Coronary artery (tissue), 2 donors: ENCODE measurements at regions not wholly inside any gene's neighbourhood (a gene's known extent, or its start where the extent isn't known, plus 50 kb on each side); places are given as distances from the start of the nearest gene placed in this dataset.
A peak's percentile ranks its signal among the peaks of the same experiment; 100 is the strongest.

Experiments used
- DNase-seq: peaks from one replicate; pipeline ENCODE4 v3.0.0-alpha.2; 2017; ENCODE audit warnings: low spot score
- H3K27ac ChIP-seq, 2 donors: fragments of 200-600 bp; sonication (generic); one replicate each; pipeline ENCODE4 v1.5.1; 2016 to 2019
- H3K4me3 ChIP-seq: fragments of 200-600 bp; sonication (generic); 2 replicates; pipeline ENCODE4 v1.5.1; 2016; ENCODE audit warnings: mild to moderate bottlenecking, moderate library complexity
- CTCF ChIP-seq: fragments of 200-600 bp; sonication (generic); IDR thresholded peaks from one replicate; pipeline ENCODE4 v1.5.1; 2019; ENCODE audit warnings: antibody characterized with exemption

- TF ChIP-seq CTCF, result no peak
- H3K4me3 ChIP-seq, result no peak overlapping the region
- no peak overlapping the region for H3K27ac ChIP-seq
- peak; percentile 47 for DNase-seq
These were observed 218.9 kb downstream of the NDUFA10 start for GRCh38 chr2:239806276-239806675.

DNA sequence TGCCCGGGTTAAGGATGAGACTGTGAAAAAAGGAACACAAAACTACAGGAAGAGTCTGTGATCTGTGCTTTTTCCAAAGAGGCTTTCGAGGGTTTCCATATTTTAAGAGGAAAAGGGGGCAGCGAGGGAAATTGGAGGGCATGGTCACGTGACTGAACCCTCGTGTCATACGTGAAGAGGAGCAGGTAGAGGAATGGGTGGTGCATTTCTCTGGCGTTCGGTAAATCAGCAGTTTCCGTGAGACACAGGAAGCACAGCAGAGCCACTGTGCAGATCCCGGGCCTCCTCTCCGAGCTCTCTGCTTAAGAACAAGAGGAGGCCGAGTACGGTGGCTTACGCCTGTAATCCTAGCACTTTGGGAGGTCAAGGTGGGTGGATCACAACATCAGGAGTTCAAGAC, 219.7 kb downstream of the NDUFA10 start:
- DNase-seq, result peak; percentile 26
- H3K27ac ChIP-seq, result no peak overlapping the region

DNA sequence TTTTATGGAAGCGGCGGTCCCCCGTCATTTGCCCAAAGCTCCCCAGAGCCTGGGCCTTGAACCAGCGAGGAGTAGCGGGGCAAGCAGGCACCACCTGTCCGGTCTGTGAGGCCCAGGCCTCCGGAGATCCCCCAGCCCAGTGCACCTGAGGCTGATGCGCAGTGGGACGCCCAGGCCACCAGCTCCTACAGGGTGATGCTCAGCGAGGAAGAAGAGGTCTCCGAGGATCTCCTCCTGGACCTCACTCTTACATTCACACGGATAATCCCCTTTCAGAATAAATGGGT, 220.2 kb downstream of the NDUFA10 start:
- H3K27ac ChIP-seq, result no peak overlapping the region
- TF ChIP-seq CTCF, result no peak
- no peak overlapping the region for H3K4me3 ChIP-seq
- peak; percentile 40 for DNase-seq

More for the DNA sequence above, 219.7 kb downstream of the NDUFA10 start:
- H3K4me3 ChIP-seq, result no peak overlapping the region
- no peak for TF ChIP-seq CTCF

DNA sequence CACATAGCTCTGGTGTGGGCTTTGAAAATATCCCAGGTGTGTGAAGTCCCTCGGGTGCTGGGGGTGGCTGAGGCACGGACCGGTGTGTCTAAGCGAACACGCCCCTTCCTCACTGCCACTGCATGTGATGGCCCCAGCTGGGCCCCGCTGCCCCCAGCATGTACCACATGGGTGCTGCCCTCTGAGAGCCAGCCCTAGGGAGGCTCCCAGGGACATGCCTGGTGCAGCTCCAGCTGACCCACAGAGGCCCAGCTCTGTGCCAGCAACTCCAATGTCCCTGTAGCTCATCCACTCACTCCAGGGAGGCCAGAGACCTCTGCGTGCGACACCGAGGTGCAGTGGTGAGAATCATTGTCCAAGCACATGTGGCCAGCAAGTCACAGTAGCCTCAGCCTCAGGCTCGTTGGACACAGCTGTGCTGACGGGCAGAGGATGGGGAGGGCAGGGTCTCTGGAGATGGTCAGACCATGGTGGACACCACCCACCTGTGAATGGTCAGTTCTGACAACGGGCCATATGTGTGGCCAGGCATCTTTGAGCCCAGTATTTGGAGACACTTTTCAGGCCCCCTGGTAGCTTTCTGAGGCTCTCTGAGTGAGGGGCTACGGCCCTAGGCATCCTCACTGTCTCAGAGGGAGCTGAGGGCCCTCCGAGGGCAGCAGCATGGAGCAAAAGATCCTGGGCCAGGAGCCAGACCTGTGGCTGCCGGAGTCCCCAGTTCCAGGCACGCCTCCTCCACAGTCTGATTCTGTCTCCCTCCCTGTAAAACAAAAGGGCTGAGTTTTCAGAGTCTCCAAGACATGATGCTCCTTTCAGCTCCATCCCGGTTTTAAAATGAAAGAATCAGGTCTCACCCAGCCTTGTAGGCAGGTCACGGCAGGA, 220.7 kb downstream of the NDUFA10 start:
- no peak overlapping the region for H3K4me3 ChIP-seq
- H3K27ac ChIP-seq, result no peak overlapping the region
- no peak for TF ChIP-seq CTCF
- DNase-seq, result peak; percentile 69

GRCh38 chr2:239803766-239804115, 221.4 kb downstream of the NDUFA10 start:
- no peak overlapping the region for H3K4me3 ChIP-seq
- no peak overlapping the region for H3K27ac ChIP-seq
- TF ChIP-seq CTCF, result no peak
- DNase-seq, result peak; percentile 45

GRCh38 chr2:239803102-239803765, 221.9 kb downstream of the NDUFA10 start:
- no peak overlapping the region for H3K4me3 ChIP-seq
- no peak for TF ChIP-seq CTCF
- peak; percentile 24 for DNase-seq
- no peak overlapping the region for H3K27ac ChIP-seq

- Histone ChIP-seq H3K27ac (no peak overlapping the region), H3K4me3 (no peak overlapping the region)
- TF ChIP-seq CTCF, result no peak
- DNase-seq, result peak; percentile 46
These were observed 222.9 kb downstream of the NDUFA10 start for GRCh38 chr2:239802185-239802649.
